Activated CD4-positive, alpha-beta T cell treated with anti-CD3 and anti-CD28 coated beads for 4 hours (primary cell): ENCODE measurements at regions not wholly inside any gene's neighbourhood (a gene's known extent, or its start where the extent isn't known, plus 50 kb on each side); places are given as distances from the start of the nearest gene placed in this dataset.
"Not testable (repeated sequence)": the region's sequence is repeated elsewhere in the genome, so short reads cannot be mapped to it uniquely, and the experiment has no call there.

Experiments
- DNase-seq, 2 donors: peaks; one replicate each; pipeline ENCODE4 v3.0.0-alpha.2; 2020

DNA sequence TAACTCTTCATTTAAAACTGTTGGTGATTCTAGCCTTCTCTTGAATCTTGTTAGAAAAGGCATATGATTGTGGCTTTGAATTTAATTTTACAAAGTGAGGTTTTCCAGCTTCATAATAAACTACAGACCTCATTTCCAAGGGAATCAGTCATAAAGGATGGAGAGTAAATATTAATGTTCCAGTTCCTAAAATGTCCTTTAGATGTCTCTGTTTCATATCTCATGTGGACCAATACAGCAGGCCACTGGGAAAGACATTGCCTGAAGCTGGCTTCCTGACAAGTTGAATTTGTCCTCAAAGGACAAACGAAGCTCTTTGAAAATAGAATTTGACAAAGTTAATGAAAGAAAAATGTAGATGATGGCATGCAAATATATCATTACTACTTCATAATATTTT is 125.4 kb downstream of the ZNF330 start:
- DNase-seq: no peak

- no peak for DNase-seq
Observed at GRCh38 chr4:141347684-141348083, 127.0 kb downstream of the ZNF330 start.

GRCh38 chr4:141348125-141348524 is 127.4 kb downstream of the ZNF330 start:
- no peak for DNase-seq

GRCh38 chr4:141348573-141348972 is 127.9 kb downstream of the ZNF330 start:
- DNase-seq: no peak

DNA sequence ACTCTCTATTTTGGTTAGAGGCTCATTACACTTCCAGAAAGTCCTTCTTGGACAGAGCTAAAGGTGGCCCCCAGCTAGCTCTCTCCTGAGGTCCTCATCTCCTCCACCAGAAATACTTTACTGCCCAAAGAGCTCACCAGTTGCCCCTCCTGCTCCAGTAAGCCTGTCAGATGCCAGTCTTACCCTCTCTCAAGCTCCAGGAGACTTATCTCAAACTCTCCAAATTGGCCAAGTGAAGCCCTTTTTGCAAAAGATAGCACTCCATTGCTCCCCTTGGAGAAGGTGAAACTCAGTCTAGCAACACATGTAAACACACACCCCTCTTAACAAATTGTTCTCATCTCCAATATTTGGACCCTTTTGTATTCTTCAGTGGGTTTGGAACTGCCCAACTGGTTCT is 128.5 kb downstream of the ZNF330 start:
- no peak for DNase-seq

- DNase-seq: no peak
Observed at GRCh38 chr4:141350122-141350905, 129.6 kb downstream of the ZNF330 start.

- no peak for DNase-seq
Observed at GRCh38 chr4:141352331-141352730, 131.6 kb downstream of the ZNF330 start.

DNA sequence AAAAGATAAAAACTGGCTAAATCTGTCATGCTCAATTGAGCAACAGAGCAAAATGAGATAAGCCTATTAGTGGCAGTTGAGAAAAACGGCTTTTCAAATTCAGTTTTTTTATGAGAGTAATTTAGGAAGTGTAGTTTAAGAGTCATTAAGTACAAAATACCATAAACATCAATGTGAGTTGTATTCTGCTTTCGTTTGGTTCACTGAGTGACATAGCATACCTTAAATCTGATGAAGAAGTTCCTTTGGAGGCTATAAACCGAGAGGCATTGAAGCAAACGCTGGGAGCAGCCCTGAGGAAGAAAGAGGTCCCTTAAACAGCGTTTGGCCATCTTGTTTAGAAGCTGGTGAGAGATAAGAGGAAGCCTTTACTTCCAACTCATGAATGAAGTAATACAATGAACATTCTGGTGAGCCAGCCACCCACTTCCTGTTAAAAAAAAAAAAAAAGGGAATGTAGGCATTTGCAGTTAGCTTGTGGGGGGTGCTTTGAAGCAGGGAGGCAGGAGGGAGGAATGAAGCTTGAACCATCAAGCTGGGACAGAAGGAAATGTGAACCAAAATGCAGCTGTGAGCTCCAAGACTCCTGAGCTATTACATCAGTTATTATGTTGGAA is 132.3 kb downstream of the ZNF330 start:
- no peak for DNase-seq

DNA sequence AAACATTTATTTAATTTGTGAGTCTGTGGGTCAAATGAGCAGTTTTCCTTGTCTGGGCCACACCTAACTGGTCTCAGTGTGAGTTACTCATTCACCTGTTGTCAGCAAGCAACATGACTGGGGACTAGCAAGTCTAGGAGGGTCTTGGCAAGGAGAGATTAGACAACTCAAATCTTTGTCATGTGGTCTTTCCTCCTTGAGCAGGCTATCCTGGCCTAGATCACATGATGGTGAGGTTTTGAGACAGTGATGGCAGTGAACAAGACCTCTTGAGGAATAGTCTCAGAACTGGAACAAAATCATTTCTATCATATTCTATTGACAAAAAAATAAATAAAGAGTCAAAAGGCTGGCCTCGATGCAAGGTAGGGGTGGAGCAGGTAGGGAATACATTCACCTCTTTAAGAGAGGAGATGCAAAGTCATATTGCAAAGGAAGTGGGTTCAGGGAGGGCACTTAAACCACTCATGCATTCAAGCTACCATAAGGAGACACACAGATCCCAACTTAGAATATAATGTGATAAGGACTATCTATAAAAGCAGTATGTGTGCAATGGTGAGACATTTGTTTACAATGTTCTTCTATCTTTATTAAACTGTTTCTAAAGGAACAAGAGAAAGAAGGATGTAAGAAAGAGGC is 135.7 kb downstream of the ZNF330 start:
- DNase-seq: no peak

GRCh38 chr4:141356963-141357335 is 136.3 kb downstream of the ZNF330 start:
- DNase-seq: no peak

DNA sequence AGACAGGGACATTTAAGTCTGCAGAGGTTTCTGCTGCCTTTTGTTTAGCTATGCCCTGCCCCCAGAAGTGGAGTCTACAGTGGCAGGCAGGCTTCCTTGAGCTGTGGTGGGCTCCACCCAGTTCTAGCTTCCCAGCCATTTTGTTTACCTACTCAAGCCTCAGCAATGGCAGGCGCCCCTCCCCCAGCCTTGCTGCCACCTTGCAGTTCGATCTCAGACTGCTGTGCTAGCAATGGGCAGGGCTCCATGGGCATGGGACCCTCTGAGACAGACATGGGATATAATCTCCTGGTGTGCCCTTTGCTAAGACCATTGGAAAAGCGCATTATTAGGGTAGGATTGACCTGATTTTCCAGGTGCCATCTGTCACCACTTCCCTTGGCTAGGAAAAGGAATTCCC is 147.5 kb downstream of the ZNF330 start:
- not testable (repeated sequence) for DNase-seq

DNA sequence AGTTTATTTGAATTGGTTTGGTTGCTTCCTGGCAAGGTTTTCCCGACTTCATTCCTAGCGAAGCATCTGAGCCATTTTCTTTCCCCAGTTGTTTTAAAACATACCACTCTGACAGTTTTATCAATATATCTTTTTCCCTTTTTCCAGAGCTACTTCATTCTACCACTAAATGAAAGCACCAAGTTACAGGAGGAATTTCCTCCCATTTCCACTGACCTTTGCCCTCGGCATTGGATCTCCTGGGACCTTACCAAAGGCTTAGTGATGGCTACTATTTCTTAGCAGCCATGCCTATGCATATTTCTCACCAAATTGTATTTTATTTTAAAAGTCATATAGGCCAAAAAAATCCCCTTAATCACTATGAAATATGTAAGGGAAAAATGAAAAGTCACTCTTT is 150.5 kb downstream of the ZNF330 start:
- no peak for DNase-seq

GRCh38 chr4:141375855-141376254 is 155.2 kb downstream of the ZNF330 start:
- DNase-seq: no peak

DNA sequence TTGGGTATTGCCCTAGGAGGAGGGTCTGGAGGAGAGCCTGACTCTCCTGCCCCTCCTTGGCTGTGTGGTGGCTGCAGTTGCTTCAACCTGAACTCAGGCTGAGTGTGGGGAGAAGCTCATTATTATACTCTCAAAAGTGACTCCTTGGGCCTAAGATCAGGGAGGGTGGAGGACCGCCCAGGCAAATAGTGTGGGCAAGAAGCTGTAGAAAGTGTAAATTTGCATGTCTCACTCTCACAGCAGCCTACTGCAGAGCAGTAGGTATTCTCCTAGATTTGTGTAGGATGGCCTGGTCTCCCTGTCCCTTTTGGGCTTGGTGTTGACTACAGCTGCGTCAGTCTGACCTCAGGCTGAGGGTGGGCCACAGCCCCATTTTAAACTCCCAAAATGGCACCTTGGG is 156.1 kb downstream of the ZNF330 start:
- no peak for DNase-seq

- no peak for DNase-seq
Observed at GRCh38 chr4:141387299-141387698, 166.6 kb downstream of the ZNF330 start.

DNA sequence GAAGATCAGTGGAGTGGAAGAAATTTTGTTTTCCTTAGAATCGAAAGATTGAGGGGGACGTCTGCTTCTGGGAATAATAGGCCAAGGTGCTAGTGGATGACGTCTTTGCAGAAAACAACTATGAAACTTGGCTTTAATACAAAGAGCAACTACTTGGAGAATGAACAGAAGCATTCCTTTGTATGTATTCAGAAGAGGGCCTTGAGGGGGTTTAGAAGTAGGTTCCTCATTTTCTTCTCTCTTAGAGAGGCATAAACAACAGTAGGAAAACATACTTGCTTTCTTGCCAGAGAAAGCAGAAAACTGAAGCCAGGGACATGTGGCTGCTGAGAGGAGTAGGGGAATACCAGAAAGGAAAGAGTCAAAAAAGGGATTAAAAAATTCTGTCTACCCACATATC is 167.8 kb downstream of the ZNF330 start:
- DNase-seq: no peak

DNA sequence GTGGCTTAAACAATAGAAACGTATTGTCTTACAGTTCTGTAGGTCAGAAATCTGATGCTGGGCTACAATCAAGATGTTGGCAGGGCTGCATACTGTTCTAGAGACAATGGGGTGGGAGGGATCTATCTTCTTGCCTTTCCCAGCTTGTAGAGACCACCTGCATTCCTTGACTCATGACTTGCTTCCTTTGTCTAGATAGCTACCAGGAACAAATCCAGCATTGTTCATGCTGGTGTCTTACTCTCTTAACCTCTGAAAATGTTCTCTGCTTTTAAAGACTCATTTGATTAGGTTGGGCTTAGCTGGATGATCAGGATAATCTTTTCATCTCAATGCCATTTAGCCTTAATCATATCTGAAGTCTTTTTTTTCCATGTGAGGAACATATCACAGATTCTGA is 169.0 kb downstream of the ZNF330 start:
- DNase-seq: no peak

GRCh38 chr4:141390571-141390970 is 169.9 kb downstream of the ZNF330 start:
- DNase-seq: no peak

DNA sequence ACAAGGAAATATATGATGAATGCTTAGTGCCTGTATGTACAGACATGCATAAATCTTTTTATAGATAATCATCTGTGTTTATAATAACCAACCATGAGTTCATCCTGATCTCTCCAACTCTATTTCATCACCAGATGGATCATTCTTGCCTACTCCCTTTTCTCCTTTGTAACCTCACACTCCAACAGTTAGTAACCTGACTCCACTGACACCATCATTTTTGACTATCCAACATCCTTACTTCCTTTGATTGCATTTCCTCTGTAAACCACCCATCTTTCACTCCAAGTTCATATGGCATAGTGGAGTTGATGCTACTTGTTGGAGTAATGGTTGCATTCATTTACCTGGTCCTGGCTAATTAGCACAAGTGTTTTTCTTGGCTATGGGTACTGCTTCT is 170.6 kb downstream of the ZNF330 start:
- no peak for DNase-seq

GRCh38 chr4:141391771-141392170 is 171.1 kb downstream of the ZNF330 start:
- no peak for DNase-seq

- DNase-seq: no peak
Observed at GRCh38 chr4:141395246-141395830, 174.6 kb downstream of the ZNF330 start.

DNA sequence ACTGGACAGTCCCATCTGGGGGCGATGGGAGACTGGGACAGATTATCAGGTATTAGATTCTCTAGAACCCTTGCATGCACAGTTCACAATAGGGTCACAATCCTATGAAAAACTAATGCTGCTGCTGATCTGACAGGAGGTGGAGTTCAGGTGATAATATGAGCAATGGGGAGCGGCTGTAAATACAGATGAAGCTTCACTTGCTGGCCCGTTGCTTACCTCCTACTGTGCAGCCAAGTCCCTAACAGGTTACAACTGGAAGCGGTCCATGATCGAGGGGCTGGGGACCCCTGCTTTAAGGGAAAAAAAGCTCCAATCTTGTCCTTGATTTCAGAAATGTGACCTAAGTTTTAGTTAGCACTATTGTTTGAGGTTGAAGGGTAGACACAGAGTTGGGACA is 175.2 kb downstream of the ZNF330 start:
- DNase-seq: no peak

GRCh38 chr4:141402712-141403111 is 182.0 kb downstream of the ZNF330 start:
- DNase-seq: no peak

DNA sequence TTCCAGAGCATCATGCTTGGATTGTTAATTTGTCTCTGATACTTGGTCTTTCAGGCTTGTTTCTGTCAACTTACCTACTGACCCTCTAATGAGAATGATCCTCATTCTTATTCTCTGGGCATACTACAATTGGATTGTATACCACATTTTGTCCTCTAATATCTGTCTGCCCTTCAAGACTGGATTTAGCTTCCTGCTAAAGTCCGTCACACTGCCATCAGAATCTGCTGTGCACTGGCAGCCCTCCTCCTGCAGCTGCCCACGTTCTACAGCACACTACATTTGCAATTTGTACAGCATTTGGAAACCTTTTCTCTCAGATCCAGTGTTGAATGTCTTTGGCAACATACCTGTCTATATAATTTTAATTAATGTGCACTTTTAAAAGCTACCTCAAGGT is 183.1 kb downstream of the ZNF330 start:
- no peak for DNase-seq
